Fibroblast of skin of left biceps (primary cell): ENCODE measurements at regions not wholly inside any gene's neighbourhood (a gene's known extent, or its start where the extent isn't known, plus 50 kb on each side); places are given as distances from the start of the nearest gene placed in this dataset.
"Not testable (repeated sequence)": the region's sequence is repeated elsewhere in the genome, so short reads cannot be mapped to it uniquely, and the experiment has no call there.

ENCODE experiments used
- DNase-seq, 2 experiments: peaks; one replicate each; pipeline ENCODE4 v3.0.0-alpha.2; 2013; ENCODE audit warnings: low read depth in 2 of 2

DNA sequence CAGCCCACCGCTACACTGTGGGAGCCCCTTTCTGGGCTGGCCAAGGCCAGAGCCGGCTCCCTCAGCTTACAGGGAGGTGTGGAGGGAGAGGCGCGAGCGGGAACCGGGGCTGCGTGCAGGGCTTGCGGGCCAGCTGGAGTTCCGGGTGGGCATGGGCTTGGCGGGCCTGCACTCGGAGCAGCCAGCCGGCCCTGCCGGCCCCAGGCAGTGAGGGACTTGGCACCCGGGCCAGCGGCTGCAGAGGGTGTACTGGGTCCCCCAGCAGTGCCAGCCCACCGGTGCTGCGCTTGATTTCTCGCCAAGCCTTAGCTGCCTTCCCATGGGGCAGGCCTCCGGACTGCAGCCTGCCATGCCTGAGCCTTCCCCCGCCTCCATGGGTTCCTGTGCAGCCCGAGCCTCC is 306.2 kb downstream of the PPP4R3C start:
- DNase-seq, result not testable (repeated sequence)

DNA sequence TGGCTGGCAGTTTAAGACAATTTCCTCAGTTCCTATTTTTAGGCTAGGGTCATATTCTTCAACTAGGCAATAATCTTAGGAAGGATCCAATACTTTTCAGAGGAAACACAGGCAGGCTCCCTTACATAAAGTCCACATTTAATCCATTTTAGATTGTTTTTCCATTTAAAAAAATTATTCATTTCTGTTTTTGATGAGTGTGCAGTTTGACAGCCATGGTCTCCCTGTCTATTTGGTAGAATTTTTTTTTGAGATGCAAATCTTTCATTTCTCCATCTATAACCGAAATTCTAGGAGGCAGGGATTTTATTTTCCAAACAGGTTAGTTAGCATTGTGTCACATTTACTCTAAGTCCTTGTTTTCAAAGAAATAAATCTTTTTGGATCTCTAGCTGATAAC is 326.8 kb downstream of the PPP4R3C start:
- no peak for DNase-seq

- no peak for DNase-seq
Observed at GRCh38 chrX:27132862-27133261, 330.3 kb downstream of the PPP4R3C start.

GRCh38 chrX:27087176-27087575 is 376.0 kb downstream of the PPP4R3C start:
- DNase-seq, result not testable (repeated sequence)

DNA sequence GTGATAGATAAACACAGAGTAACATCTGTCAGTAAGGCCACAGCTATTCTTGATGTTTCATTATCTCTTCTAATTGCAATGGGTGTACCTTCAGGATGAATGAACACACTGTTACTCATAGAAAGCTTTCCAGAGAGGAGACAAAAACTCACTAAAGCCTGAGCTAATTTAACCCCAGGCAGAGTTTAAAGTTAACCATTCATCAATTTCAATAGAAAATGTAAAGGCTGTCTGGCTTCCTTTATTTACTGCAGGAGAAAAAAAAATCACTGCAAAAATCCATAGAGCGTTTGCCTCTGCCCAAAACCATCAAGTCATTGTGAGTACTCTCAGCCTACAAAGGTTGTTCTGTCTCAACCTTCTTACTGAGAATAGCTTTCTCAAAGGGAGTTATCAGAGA is 376.9 kb downstream of the PPP4R3C start:
- no peak for DNase-seq

DNA sequence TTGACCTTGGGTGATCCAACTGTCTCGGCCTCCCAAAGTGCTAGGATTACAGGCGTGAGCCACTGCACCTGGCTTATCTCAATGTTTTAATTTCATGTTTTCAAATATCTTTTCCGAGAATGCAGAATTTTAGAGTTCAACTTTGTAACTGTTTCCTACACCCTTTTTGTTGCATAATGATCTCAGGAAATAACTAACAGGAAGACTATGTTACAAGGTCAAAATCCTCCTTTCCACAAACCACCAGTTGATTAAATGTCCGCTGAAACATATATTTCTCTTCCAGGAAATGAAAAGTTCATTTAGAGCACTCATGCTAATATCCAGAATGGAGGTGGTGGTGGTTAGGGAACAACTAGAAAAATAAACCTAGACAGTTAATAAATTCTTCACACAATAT is 377.8 kb downstream of the PPP4R3C start:
- no peak for DNase-seq

- no peak for DNase-seq
Observed at GRCh38 chrX:27078371-27078770, 384.8 kb downstream of the PPP4R3C start.

DNA sequence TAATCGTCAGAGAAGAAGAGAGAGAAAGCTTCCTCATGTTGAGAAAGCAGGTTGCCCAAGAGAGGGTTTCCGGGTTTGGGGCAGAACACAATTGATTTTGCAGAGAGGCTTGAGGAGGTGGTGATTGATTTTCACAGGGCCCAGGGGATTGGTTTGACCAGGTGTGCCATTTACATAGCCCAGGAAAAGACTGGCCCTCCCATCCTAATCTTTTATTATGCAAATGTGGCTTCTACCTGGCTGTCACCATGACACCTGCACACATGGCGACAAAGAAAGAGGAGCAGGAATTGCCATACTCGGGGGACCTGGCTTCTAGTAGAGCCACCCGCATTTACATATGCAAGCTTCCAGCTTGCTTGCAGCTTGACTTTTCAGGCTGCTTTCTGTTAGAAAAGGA is 405.3 kb downstream of the PPP4R3C start:
- no peak for DNase-seq

DNA sequence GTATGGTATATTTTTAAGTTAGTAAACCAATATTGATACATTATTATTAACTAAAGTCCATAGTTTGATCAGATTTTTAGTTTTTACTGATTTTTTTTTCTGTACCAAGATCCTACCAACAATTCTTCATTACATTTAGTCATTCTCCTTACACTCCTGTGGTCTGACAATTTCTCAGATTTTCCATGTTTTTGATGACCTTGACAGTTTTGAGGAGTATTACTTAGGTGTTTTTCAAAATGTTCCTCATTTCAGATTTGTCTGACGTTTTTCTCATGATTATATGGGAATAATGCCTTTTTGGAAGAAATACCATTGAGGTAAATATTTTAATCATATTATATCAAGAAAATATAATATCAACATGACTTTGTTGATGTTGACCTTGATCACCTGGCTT is 423.8 kb downstream of the PPP4R3C start:
- DNase-seq, result no peak

GRCh38 chrX:27008486-27008885 is 454.7 kb downstream of the PPP4R3C start:
- no peak for DNase-seq

GRCh38 chrX:26999634-27000033 is 463.5 kb downstream of the PPP4R3C start:
- no peak for DNase-seq

- no peak for DNase-seq
Observed at GRCh38 chrX:26958261-26958660, 504.9 kb downstream of the PPP4R3C start.

GRCh38 chrX:26954029-26954428 is 509.1 kb downstream of the PPP4R3C start:
- DNase-seq, result no peak

DNA sequence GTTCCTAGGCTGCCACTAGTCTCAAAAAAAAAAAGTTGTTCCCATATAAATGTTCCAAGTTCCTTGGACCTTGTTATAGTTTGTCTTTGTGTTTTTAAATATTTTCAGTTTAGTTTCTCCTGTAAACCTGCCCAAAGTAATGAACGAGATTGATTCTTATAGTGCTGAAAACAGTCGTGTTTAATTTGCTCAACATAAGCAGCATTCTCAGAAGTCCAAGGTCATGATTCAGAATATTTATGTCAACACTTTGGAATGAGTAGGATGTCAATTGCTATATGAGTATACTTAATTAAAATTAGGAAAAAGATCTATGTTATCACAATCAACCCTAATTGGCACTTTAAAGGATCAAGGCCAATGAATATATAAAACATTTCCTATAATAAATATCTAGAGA is 510.9 kb downstream of the PPP4R3C start:
- DNase-seq, result no peak

DNA sequence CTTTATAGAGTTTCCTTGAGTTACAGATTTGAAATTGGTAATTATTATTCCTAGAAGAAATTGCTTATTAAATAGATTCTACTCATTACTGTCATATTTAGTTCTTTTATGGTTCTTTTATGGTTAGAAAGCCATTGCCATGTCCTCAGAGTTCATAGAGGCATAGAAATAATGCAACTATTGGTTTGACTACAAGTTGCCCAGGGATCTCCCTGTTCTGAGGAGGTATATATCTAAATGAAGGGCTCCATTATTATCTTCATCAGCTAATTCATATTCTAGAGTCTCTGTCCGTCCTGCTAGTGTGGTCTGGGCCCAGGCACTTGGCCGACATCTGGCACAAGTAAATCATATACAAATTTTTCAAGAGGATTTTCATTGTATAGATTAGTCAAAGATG is 535.7 kb downstream of the PPP4R3C start:
- DNase-seq, result no peak

GRCh38 chrX:26925088-26925487 is 538.1 kb downstream of the PPP4R3C start:
- no peak for DNase-seq

DNA sequence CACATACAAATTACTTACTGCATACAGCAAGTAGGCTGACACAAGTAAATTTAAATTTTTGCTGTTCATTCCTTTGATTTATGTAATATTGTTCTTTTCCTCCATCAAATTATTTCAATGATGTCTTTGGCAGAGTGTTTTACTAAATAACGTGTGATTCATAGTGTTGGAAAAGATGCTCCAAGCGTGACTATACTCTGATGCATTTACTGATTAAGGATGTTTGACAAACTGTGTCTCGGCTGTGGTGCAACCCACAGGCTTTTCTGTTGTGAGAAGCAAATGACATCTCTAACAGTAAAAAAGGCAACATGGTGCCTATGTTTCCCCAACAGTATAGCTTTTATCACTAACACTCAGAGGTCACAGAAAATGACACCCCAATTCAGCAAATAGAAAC is 540.9 kb downstream of the PPP4R3C start:
- peak in 1 of 2 experiments; percentile 1 for DNase-seq

- DNase-seq, result peak in 1 of 2 experiments; percentile 3
Observed at GRCh38 chrX:26918631-26919030, 544.5 kb downstream of the PPP4R3C start.

- no peak for DNase-seq
Observed at GRCh38 chrX:26916991-26917390, 546.1 kb downstream of the PPP4R3C start.

- no peak for DNase-seq
Observed at GRCh38 chrX:26915064-26915463, 548.1 kb downstream of the PPP4R3C start.

DNA sequence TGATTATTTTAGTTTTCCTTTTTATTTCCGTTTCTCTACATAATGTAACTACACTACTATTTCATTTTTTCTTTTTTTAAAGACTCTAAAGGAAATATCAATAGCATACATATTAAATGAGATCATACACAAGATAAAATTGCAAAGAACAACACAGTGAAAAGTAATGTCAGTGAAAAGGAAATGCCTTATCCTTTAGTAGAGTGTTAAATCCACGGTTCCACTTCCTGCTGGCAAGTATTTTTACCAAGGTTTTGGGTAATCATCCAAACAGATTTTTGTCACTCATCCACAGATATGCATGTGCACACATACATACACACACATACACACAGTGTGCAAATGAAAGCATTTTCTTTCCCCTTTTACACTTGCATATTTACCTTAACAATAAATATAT is 548.9 kb downstream of the PPP4R3C start:
- peak; percentile 1 to 3 for DNase-seq

DNA sequence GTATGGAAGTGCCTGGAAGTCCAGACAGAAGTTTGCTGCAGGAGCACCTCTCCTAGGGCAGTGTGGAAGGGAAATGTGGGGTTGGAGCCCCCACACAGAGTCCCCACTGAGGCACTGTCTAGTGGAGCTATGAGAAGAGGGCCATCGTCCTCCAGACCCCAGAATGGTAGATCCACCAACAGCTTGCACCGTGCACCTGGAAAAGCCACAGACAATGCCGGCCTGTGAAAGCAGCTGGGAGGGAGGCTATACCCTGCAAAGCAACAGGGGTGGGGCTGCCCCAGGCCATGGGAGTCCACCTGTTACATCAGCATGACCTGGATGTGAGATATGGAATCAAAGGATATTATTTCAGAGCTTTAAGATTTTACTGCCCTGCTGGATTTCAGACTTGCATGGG is 551.4 kb downstream of the PPP4R3C start:
- DNase-seq, result not testable (repeated sequence)

DNA sequence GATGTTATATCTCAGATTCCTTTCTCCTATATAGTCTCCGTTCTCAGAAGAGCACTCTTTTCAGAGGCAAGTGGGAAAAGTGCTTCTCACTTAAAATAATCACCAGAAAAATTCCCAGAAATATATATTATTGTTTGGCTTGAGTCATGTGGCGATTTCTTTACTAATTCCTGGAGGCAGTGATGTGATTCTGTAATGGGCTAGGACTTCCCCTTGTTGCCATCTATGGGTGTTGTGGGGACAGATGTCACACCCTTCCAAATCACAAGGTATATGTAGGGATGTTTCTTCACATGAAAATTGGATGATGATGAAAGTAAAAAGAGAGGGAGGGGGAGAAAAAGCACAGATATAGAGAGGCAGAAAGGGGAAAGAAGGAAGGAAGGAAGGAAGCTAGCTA is 553.4 kb downstream of the PPP4R3C start:
- no peak for DNase-seq

DNA sequence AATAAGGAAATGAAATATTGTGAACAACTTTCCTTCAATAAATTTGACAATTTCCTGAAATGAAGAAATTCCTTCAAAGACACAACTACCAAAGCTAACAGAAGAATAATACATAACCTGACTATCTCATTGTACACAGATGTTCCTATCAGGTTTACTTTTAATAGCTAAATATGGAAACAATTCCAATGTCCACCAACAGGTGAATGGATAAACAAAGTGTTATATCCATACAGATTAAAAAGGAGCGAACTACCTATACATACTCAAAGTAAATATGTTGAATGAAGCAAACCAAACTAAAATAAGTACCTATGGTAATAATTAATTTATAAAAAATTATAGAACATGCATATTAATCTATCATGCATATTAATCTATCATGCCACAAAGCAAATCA is 554.9 kb downstream of the PPP4R3C start:
- DNase-seq, result no peak

- no peak for DNase-seq
Observed at GRCh38 chrX:26889574-26889973, 573.6 kb downstream of the PPP4R3C start.
